ENCODE measurements at regions not wholly inside any gene's neighbourhood (a gene's known extent, or its start where the extent isn't known, plus 50 kb on each side); places are given as distances from the start of the nearest gene placed in this dataset.

DNA sequence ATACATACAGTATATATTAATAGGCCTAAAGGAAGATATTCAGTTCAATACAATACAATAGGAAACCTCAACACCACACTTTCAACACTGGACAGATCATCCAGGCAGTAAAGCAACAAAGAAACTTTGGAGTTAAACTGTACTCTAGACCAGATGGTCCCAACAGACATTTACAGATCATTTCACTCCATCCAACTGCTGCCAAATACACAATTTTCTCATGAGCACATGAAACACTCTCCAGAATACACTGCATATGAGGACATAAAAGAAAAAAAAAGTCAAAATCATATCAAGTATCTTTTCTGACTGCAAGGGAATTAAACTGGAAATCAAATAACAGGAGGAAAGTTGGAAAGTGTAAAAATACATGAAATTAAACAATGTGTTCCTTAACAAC is 607.5 kb upstream of the BRINP3 start:
- Histone ChIP-seq H4K20me1 (ENCODE audit: control insufficient read depth, insufficient read depth) (no peaks in the 10 kb centered on the region), H3K4me3 (no peak overlapping the region), H3K9ac (ENCODE audit: control insufficient read depth, insufficient read depth, low read length) (no peak overlapping the region), H2AFZ (ENCODE audit: control insufficient read depth, low read depth, low read length) (no peak overlapping the region), H3K27me3 (replicated peaks in 1 of 2; ENCODE audit: control insufficient read depth in 2 of 2, insufficient read depth in 2 of 2, low read length in 1 of 2) (no peaks in the 10 kb centered on the region), H3K27ac (ENCODE audit: control insufficient read depth, insufficient read depth) (no peak overlapping the region), H3K79me2 (ENCODE audit: control insufficient read depth, insufficient read depth, low read length) (no peaks in the 10 kb centered on the region), H3K4me2 (ENCODE audit: control insufficient read depth, insufficient read depth) (no peak overlapping the region), H3K36me3 (ENCODE audit: control insufficient read depth in 2 of 2, insufficient read depth in 2 of 2, low read length in 1 of 2) (no peaks in the 10 kb centered on the region), H3K9me3 (replicated peaks; ENCODE audit: control insufficient read depth, insufficient read depth, low read length) (no peaks in the 10 kb centered on the region), H3K4me1 (ENCODE audit: control insufficient read depth, insufficient read depth, low read length) (no peaks in the 10 kb centered on the region)
- no TSS peak for BruUV-seq (replicated peaks)
- ChIA-PET POLR2A (no interaction called here), RAD21 (ENCODE audit: unreplicated experiment) (no interaction called here), SMC1A (ENCODE audit: uncharacterized antibody, unreplicated experiment) (no interaction called here), CTCF (no interaction called here)
- no peak for TF ChIP-seq ZBED1 (IDR thresholded peaks at IDR 0.05; ENCODE audit: borderline replicate concordance)
- FAIRE-seq (no peak), ATAC-seq (no peak), DNase-seq (ENCODE audit: low read depth, low spot score) (no peak)
- intact Hi-C loops (cut with micrococcal nuclease; ENCODE audit: unreplicated experiment), result no loop called here
- in situ Hi-C loops (cut with MboI), result no loop called here

DNA sequence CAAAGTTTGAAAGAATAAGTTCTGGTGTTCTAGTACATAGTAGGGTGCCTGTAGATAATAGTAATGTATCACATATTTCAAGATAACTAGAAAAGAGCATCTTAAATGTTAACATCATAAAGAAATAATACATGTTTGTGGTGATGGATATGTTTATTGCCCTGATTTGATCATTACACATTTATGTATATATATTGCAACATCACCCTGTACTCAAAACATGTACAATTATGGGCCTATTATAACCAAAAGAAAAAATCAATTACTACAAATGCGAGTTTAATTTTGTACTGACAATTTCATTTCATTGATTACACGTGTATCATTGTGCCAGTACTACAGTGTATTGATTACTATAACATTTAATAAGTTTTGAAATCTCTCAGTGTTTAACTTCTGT is 609.2 kb upstream of the BRINP3 start:
- Histone ChIP-seq H3K4me1 (ENCODE audit: control insufficient read depth, insufficient read depth, low read length) (no peaks in the 10 kb centered on the region), H3K79me2 (ENCODE audit: control insufficient read depth, insufficient read depth, low read length) (no peaks in the 10 kb centered on the region), H3K27ac (ENCODE audit: control insufficient read depth, insufficient read depth) (no peak overlapping the region), H3K4me3 (no peak overlapping the region), H4K20me1 (ENCODE audit: control insufficient read depth, insufficient read depth) (no peaks in the 10 kb centered on the region), H3K36me3 (ENCODE audit: control insufficient read depth in 2 of 2, insufficient read depth in 2 of 2, low read length in 1 of 2) (no peaks in the 10 kb centered on the region), H3K4me2 (ENCODE audit: control insufficient read depth, insufficient read depth) (no peak overlapping the region), H3K9me3 (replicated peaks; ENCODE audit: control insufficient read depth, insufficient read depth, low read length) (no peaks in the 10 kb centered on the region), H3K9ac (ENCODE audit: control insufficient read depth, insufficient read depth, low read length) (no peak overlapping the region), H2AFZ (ENCODE audit: control insufficient read depth, low read depth, low read length) (no peak overlapping the region), H3K27me3 (replicated peaks in 1 of 2; ENCODE audit: control insufficient read depth in 2 of 2, insufficient read depth in 2 of 2, low read length in 1 of 2) (no peaks in the 10 kb centered on the region)
- intact Hi-C loops (cut with micrococcal nuclease; ENCODE audit: unreplicated experiment) (no loop called here), in situ Hi-C loops (cut with MboI) (no loop called here)
- TF ChIP-seq, protein P1, sequence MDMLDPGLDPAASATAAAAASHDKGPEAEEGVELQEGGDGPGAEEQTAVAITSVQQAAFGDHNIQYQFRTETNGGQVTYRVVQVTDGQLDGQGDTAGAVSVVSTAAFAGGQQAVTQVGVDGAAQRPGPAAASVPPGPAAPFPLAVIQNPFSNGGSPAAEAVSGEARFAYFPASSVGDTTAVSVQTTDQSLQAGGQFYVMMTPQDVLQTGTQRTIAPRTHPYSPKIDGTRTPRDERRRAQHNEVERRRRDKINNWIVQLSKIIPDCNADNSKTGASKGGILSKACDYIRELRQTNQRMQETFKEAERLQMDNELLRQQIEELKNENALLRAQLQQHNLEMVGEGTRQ (IDR thresholded peaks at IDR 0.05; ENCODE audit: borderline replicate concordance, low read depth, low read length), result no peak
- TF ChIP-seq CREB1 (IDR thresholded peaks at IDR 0.05; ENCODE audit: low read depth) (no peak), SPI1 (IDR thresholded peaks at IDR 0.05; ENCODE audit: borderline replicate concordance, insufficient read depth, low read depth, low read length) (no peak), STAT1 (conservative IDR thresholded peaks at IDR 0.05) (no peak), TARDBP (IDR thresholded peaks at IDR 0.05; ENCODE audit: borderline replicate concordance) (no peak)
- TF ChIP-seq, protein P2, sequence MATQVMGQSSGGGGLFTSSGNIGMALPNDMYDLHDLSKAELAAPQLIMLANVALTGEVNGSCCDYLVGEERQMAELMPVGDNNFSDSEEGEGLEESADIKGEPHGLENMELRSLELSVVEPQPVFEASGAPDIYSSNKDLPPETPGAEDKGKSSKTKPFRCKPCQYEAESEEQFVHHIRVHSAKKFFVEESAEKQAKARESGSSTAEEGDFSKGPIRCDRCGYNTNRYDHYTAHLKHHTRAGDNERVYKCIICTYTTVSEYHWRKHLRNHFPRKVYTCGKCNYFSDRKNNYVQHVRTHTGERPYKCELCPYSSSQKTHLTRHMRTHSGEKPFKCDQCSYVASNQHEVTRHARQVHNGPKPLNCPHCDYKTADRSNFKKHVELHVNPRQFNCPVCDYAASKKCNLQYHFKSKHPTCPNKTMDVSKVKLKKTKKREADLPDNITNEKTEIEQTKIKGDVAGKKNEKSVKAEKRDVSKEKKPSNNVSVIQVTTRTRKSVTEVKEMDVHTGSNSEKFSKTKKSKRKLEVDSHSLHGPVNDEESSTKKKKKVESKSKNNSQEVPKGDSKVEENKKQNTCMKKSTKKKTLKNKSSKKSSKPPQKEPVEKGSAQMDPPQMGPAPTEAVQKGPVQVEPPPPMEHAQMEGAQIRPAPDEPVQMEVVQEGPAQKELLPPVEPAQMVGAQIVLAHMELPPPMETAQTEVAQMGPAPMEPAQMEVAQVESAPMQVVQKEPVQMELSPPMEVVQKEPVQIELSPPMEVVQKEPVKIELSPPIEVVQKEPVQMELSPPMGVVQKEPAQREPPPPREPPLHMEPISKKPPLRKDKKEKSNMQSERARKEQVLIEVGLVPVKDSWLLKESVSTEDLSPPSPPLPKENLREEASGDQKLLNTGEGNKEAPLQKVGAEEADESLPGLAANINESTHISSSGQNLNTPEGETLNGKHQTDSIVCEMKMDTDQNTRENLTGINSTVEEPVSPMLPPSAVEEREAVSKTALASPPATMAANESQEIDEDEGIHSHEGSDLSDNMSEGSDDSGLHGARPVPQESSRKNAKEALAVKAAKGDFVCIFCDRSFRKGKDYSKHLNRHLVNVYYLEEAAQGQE (IDR thresholded peaks at IDR 0.05; ENCODE audit: low read depth, low read length), result no peak
- ChIA-PET SMC1A (ENCODE audit: uncharacterized antibody, unreplicated experiment) (no interaction called here), CTCF (no interaction called here), RAD21 (ENCODE audit: unreplicated experiment) (no interaction called here), POLR2A (no interaction called here)
- no peak for ATAC-seq
- DNase-seq (ENCODE audit: low read depth, low spot score), result no peak
- BruUV-seq (replicated peaks), result no TSS peak
- WGBS (ENCODE audit: insufficient coverage, insufficient replicate concordance, low lambda C conversion rate, missing lambda C conversion rate), result 0% methylated on average over 2 of the region's 2 CpGs
- FAIRE-seq, result no peak

Measured in GM12878 (cell line).